GM12878 (cell line): ENCODE measurements at regions not wholly inside any gene's neighbourhood (a gene's known extent, or its start where the extent isn't known, plus 50 kb on each side); places are given as distances from the start of the nearest gene placed in this dataset.

Experiments used
- ATAC-seq: fragments of 200-7000 bp; cut with Tn5 transposase; 3 replicates; pipeline ENCODE4 v1.9.1; 2020; ENCODE audit warnings: mild to moderate bottlenecking, moderate library complexity
- BruUV-seq: library from RNA; stranded (reverse); fragments of 400-500 nt; replicated peaks from 2 replicates; lab custom pipeline; 2021; lab: Mats Ljungman, UMichigan
- CTCF ChIA-PET: fragments of 300-600 bp; sonication (Branson Sonifier 250); formaldehyde crosslinking; extraction: SDS; loops from one replicate; lab custom pipeline; 2021; ENCODE audit warnings: inconsistent platforms; lab: Yijun Ruan, JAX
- POLR2A ChIA-PET: fragments of 350-600 bp; formaldehyde crosslinking; extraction: SDS; loops from one replicate; lab custom pipeline; 2021; ENCODE audit warnings: inconsistent platforms; lab: Charles Lee
- RAD21 ChIA-PET: fragments of 300-600 bp; sonication (Branson Sonifier 250); formaldehyde crosslinking; loops from one replicate; lab custom pipeline; 2023; ENCODE audit warnings: antibody characterized with exemption; ENCODE audit not compliant: unreplicated experiment; lab: Charles Lee
- SMC1A ChIA-PET: fragments of 300-600 bp; sonication (Branson Sonifier 250); formaldehyde crosslinking; loops from one replicate; lab custom pipeline; 2023; ENCODE audit not compliant: unreplicated experiment, uncharacterized antibody; lab: Charles Lee
- DNase-seq: peaks from one replicate; pipeline ENCODE4 v3.0.0-alpha.2; 2011; ENCODE audit warnings: low read depth, low spot score
- FAIRE-seq: peaks from 3 replicates; lab custom pipeline; 2011; peaks lifted over from hg19 to GRCh38; lab: Jason Lieb, UNC
- H2AFZ ChIP-seq: 2 replicates; pipeline ENCODE4 v1.6.0; 2011; ENCODE audit warnings: low read depth, low read length, control low read depth; ENCODE audit not compliant: control insufficient read depth
- H3K27ac ChIP-seq: 2 replicates; pipeline ENCODE4 v1.5.1; 2011; ENCODE audit warnings: control low read depth; ENCODE audit not compliant: control insufficient read depth, insufficient read depth
- H3K27me3 ChIP-seq, 2 experiments: replicated peaks in 1 of 2; 2 replicates each; pipeline versions ENCODE4 v1.6.0 to v1.6.1; 2011; ENCODE audit warnings: low read length in 1 of 2; ENCODE audit not compliant: control insufficient read depth in 2 of 2, insufficient read depth in 2 of 2
- H3K36me3 ChIP-seq, 2 experiments: 2 replicates each; pipeline ENCODE4 v1.5.1; 2011; ENCODE audit warnings: low read length in 1 of 2; ENCODE audit not compliant: control insufficient read depth in 2 of 2, insufficient read depth in 2 of 2
- H3K4me1 ChIP-seq: 2 replicates; pipeline ENCODE4 v1.6.1; 2011; ENCODE audit warnings: mild to moderate bottlenecking, low read length, moderate library complexity, mixed read lengths; ENCODE audit not compliant: control insufficient read depth, insufficient read depth
- H3K4me2 ChIP-seq: 2 replicates; pipeline ENCODE4 v1.6.0; 2011; ENCODE audit warnings: control low read depth; ENCODE audit not compliant: control insufficient read depth, insufficient read depth
- H3K4me3 ChIP-seq: fragments of 200-600 bp; sonication (generic); 2 replicates; pipeline ENCODE4 v1.5.1; 2016
- H3K79me2 ChIP-seq: 2 replicates; pipeline ENCODE4 v1.6.0; 2011; ENCODE audit warnings: low read length; ENCODE audit not compliant: control insufficient read depth, insufficient read depth
- H3K9ac ChIP-seq: 2 replicates; pipeline ENCODE4 v1.8.0; 2011; ENCODE audit warnings: low read length, control low read depth, mixed read lengths; ENCODE audit not compliant: control insufficient read depth, insufficient read depth
- H3K9me3 ChIP-seq: replicated peaks from 3 replicates; pipeline ENCODE4 v1.5.1; 2011; ENCODE audit warnings: mild to moderate bottlenecking, low read length; ENCODE audit not compliant: control insufficient read depth, insufficient read depth
- H4K20me1 ChIP-seq: 2 replicates; pipeline ENCODE4 v1.6.0; 2011; ENCODE audit not compliant: control insufficient read depth, insufficient read depth
- IKZF1 ChIP-seq: fragments of 450-650 bp; conservative IDR thresholded peaks from 2 replicates; pipeline ENCODE4 v1.6.1; 2017; ENCODE audit warnings: antibody characterized with exemption, mild to moderate bottlenecking
- NFYA ChIP-seq: IDR thresholded peaks from 2 replicates; pipeline ENCODE4 v1.6.1; 2011; ENCODE audit warnings: low read depth, mild to moderate bottlenecking, low read length, improper control_type of control experiment, borderline replicate concordance
- WGBS: methylation state at CpG from one replicate; pipeline ENCODE4 v1.1.6; 2016; ENCODE audit warnings: low lambda C conversion rate; ENCODE audit not compliant: insufficient replicate concordance, insufficient coverage; ENCODE audit errors: missing lambda C conversion rate; 5-methylcytosine and 5-hydroxymethylcytosine counted together
- in situ Hi-C: fragments of 300-500 bp; cut with MboI; formaldehyde crosslinking; loops from 9 replicates; pipeline ENCODE4 v1.14.3; 2018; ENCODE audit warnings: mixed read lengths
- intact Hi-C: fragments of 100-400 bp; cut with micrococcal nuclease; formaldehyde crosslinking; loops from one replicate; pipeline ENCODE4 v1.14.2; 2022; ENCODE audit not compliant: unreplicated experiment

GRCh38 chr2:198444800-198445287 is 640.5 kb downstream of the PLCL1 start:
- no peak overlapping the region for H2AFZ ChIP-seq
- H3K4me3 ChIP-seq: no peak overlapping the region
- no peaks in the 10 kb centered on the region for H3K9me3 ChIP-seq
- no peaks in the 10 kb centered on the region for H3K4me1 ChIP-seq
- H3K36me3 ChIP-seq: no peaks in the 10 kb centered on the region
- FAIRE-seq (no peak), ATAC-seq (no peak), DNase-seq (no peak)
- intact Hi-C loops (no loop called here), in situ Hi-C loops (no loop called here)
- WGBS: 0% methylated on average over 2 of the region's 2 CpGs
- no peaks in the 10 kb centered on the region for H3K27me3 ChIP-seq
- ChIA-PET SMC1A (interaction anchor here (0.6 kb wide), 1 partner anchor 1201 kb away, joined by 3 read pairs; no protein-coding TSS in a partner anchor), RAD21 (no interaction called here), POLR2A (no interaction called here), CTCF (interaction anchor here (1.1 kb wide), 1 partner anchor 104 kb away, joined by 3 read pairs; no protein-coding TSS in a partner anchor)
- no peaks in the 10 kb centered on the region for H3K79me2 ChIP-seq
- no peak overlapping the region for H3K27ac ChIP-seq
- H4K20me1 ChIP-seq: no peaks in the 10 kb centered on the region
- no peak overlapping the region for H3K4me2 ChIP-seq
- no TSS peak for BruUV-seq
- TF ChIP-seq NFYA: no peak
- H3K9ac ChIP-seq: no peak overlapping the region

GRCh38 chr2:198441901-198442300 is 637.5 kb downstream of the PLCL1 start:
- no peak overlapping the region for H3K4me3 ChIP-seq
- TF ChIP-seq IKZF1: no peak
- H3K9ac ChIP-seq: no peak overlapping the region
- POLR2A ChIA-PET: no interaction called here
- no peak for DNase-seq
- H3K4me2 ChIP-seq: no peak overlapping the region
- no peaks in the 10 kb centered on the region for H3K36me3 ChIP-seq
- no peaks in the 10 kb centered on the region for H3K27me3 ChIP-seq
- FAIRE-seq: no peak
- intact Hi-C loops (no loop called here), in situ Hi-C loops (no loop called here)
- RAD21 ChIA-PET: no interaction called here
- H3K4me1 ChIP-seq: no peaks in the 10 kb centered on the region
- ATAC-seq: no peak
- H3K9me3 ChIP-seq: no peaks in the 10 kb centered on the region
- no peak overlapping the region for H2AFZ ChIP-seq
- H4K20me1 ChIP-seq: no peaks in the 10 kb centered on the region
- no peaks in the 10 kb centered on the region for H3K79me2 ChIP-seq
- CTCF ChIA-PET: interaction anchor here (0.6 kb wide), 1 partner anchor 210 kb away, joined by 3 read pairs; no protein-coding TSS in a partner anchor
- H3K27ac ChIP-seq: no peak overlapping the region
- BruUV-seq: no TSS peak
- SMC1A ChIA-PET: interaction anchor here (0.9 kb wide), 1 partner anchor 1043 kb away, joined by 3 read pairs; no protein-coding TSS in a partner anchor
